ENCODE measurements at regions not wholly inside any gene's neighbourhood (a gene's known extent, or its start where the extent isn't known, plus 50 kb on each side); places are given as distances from the start of the nearest gene placed in this dataset.
A peak's percentile ranks its signal among the peaks of the same experiment; 100 is the strongest.

DNA sequence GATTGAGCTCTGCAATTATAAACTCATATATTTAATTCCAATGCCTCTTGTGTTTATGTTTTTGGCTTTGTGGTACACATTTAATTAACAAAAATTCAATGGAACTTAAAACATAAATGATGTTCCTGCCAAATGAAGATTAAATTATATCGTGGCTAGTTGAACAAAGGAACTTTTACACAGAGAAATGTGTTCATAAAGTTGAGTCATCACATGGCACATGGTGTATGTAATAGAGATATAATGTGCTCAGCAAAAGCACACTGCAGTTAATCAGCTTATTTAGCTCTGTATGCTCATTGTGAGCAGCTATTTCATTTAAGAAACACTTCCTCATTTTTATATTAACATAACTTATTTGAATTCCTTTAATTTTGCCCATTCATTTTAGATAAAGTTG, 1295.6 kb upstream of the CITED2 start:
- no peak overlapping the region for H3K4me3 Mint-ChIP-seq
- no peak for DNase-seq
- H3K27me3 Mint-ChIP-seq: no peaks in the 10 kb centered on the region
- no peak overlapping the region for H3K27ac Mint-ChIP-seq
- Histone ChIP-seq H3K4me1 (ENCODE audit: control insufficient read depth, insufficient read depth, low read length, poor library complexity, severe bottlenecking) (no peaks in the 10 kb centered on the region), H3K36me3 (ENCODE audit: control insufficient read depth, insufficient read depth, low read length) (no peaks in the 10 kb centered on the region), H3K27ac (ENCODE audit: insufficient read depth, low read length, poor library complexity, severe bottlenecking) (no peak overlapping the region), H3K9me3 (ENCODE audit: control insufficient read depth in 2 of 2, low read length in 2 of 2) (no peaks in the 10 kb centered on the region), H3K27me3 (ENCODE audit: control insufficient read depth, insufficient read depth, low read length) (no peaks in the 10 kb centered on the region), H3K4me3 (ENCODE audit: low read depth, low read length) (no peak overlapping the region)
- H3K9me3 Mint-ChIP-seq: peaks cover 0 to 2% (median 0%) of the 10 kb centered on the region in 7 donors
- H3K4me1 Mint-ChIP-seq: no peaks in the 10 kb centered on the region
- H3K36me3 Mint-ChIP-seq: no peaks in the 10 kb centered on the region
- ATAC-seq (ENCODE audit: low read depth in 2 of 2): no peak

DNA sequence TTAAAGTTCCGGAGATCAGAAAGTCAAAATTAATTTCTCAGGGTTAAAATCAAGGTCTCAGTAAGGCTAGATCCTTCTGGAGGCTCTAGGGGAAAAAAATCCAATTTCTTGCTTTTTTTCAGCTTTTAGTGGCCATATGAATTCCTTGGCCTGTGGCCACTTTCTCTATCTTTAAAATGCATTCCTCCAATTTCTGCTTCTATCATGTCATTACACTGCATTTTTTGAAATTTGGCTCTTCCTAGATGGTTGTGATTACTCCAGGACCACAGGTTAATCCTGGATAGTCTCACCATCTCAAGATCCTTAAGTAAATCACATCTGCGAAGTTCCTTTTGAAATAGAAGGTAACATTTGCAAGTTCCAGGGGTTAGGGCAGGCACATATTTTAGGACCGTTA, 1294.9 kb upstream of the CITED2 start:
- Histone ChIP-seq H3K36me3 (ENCODE audit: control insufficient read depth, insufficient read depth, low read length) (no peaks in the 10 kb centered on the region), H3K4me3 (ENCODE audit: low read depth, low read length) (no peak overlapping the region), H3K27ac (ENCODE audit: insufficient read depth, low read length, poor library complexity, severe bottlenecking) (no peak overlapping the region), H3K4me1 (ENCODE audit: control insufficient read depth, insufficient read depth, low read length, poor library complexity, severe bottlenecking) (no peaks in the 10 kb centered on the region), H3K27me3 (ENCODE audit: control insufficient read depth, insufficient read depth, low read length) (no peaks in the 10 kb centered on the region), H3K9me3 (ENCODE audit: control insufficient read depth in 2 of 2, low read length in 2 of 2) (no peaks in the 10 kb centered on the region)
- H3K36me3 Mint-ChIP-seq: no peaks in the 10 kb centered on the region
- peaks cover 0 to 2% (median 0%) of the 10 kb centered on the region in 7 donors for H3K9me3 Mint-ChIP-seq
- DNase-seq (no peak), ATAC-seq (ENCODE audit: low read depth in 2 of 2) (no peak)
- H3K4me3 Mint-ChIP-seq: no peak overlapping the region
- no peak overlapping the region for H3K27ac Mint-ChIP-seq
- no peaks in the 10 kb centered on the region for H3K4me1 Mint-ChIP-seq
- H3K27me3 Mint-ChIP-seq: no peaks in the 10 kb centered on the region

DNA sequence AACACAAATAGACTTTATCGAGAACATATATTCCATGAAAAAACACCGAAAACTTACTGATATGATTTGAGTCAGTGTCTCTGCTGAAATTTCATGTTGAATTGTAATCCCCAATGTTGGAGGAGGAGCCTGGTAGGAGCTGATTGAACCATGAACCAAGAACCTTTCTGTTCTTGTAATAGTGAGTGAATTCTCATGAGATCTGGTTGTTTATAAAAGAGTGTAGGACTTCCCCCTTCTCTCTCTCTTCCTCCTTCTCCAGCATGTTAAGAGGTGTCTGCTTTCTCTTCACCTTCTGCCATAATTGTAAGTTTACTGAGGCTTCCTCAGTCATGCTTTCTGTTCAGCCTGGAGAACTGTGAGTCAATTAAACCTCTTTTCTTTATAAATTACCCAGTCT, 1289.3 kb upstream of the CITED2 start:
- H3K4me1 Mint-ChIP-seq: no peaks in the 10 kb centered on the region
- no peaks in the 10 kb centered on the region for H3K9me3 Mint-ChIP-seq
- no peaks in the 10 kb centered on the region for H3K9me3 ChIP-seq (ENCODE audit: control insufficient read depth in 2 of 2, low read length in 2 of 2)
- no peaks in the 10 kb centered on the region for H3K27me3 ChIP-seq (ENCODE audit: control insufficient read depth, insufficient read depth, low read length)
- H3K36me3 Mint-ChIP-seq: no peaks in the 10 kb centered on the region
- no peak for DNase-seq
- H3K4me1 ChIP-seq (ENCODE audit: control insufficient read depth, insufficient read depth, low read length, poor library complexity, severe bottlenecking): no peaks in the 10 kb centered on the region
- no peak overlapping the region for H3K27ac ChIP-seq (ENCODE audit: insufficient read depth, low read length, poor library complexity, severe bottlenecking)
- H3K27me3 Mint-ChIP-seq: no peaks in the 10 kb centered on the region
- H3K36me3 ChIP-seq (ENCODE audit: control insufficient read depth, insufficient read depth, low read length): no peaks in the 10 kb centered on the region
- H3K4me3 Mint-ChIP-seq: no peak overlapping the region
- H3K27ac Mint-ChIP-seq: peak overlapping the region in 1 of 3 donors; percentile 29
- no peak overlapping the region for H3K4me3 ChIP-seq (ENCODE audit: low read depth, low read length)
- ATAC-seq (ENCODE audit: low read depth in 2 of 2): no peak

DNA sequence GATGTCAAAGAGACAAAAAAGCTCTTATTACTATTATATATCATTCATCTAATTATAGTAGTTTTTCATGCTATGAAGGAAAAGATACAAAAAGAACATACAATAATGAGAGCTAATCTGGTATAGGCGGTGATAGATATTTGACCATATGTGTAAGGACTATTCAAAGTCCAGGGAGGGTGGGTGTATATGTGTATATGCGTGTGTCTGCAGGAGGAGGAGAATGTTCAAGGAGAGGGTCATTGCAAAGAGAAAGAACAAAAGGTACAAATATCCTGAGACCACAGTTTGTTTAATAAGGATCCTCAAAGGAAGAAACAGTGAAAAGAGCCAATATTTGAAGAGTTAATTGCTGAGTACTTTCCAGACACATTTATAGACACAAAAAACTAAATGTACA, 1288.6 kb upstream of the CITED2 start:
- no peaks in the 10 kb centered on the region for H3K36me3 Mint-ChIP-seq
- no peaks in the 10 kb centered on the region for H3K27me3 Mint-ChIP-seq
- no peaks in the 10 kb centered on the region for H3K27me3 ChIP-seq (ENCODE audit: control insufficient read depth, insufficient read depth, low read length)
- DNase-seq (no peak), ATAC-seq (ENCODE audit: low read depth in 2 of 2) (no peak)
- H3K4me1 Mint-ChIP-seq: no peaks in the 10 kb centered on the region
- H3K4me1 ChIP-seq (ENCODE audit: control insufficient read depth, insufficient read depth, low read length, poor library complexity, severe bottlenecking): no peaks in the 10 kb centered on the region
- no peak overlapping the region for H3K27ac ChIP-seq (ENCODE audit: insufficient read depth, low read length, poor library complexity, severe bottlenecking)
- H3K9me3 Mint-ChIP-seq: no peaks in the 10 kb centered on the region
- no peak overlapping the region for H3K4me3 ChIP-seq (ENCODE audit: low read depth, low read length)
- H3K9me3 ChIP-seq (ENCODE audit: control insufficient read depth in 2 of 2, low read length in 2 of 2): no peaks in the 10 kb centered on the region
- H3K4me3 Mint-ChIP-seq: no peak overlapping the region
- no peak overlapping the region for H3K27ac Mint-ChIP-seq
- H3K36me3 ChIP-seq (ENCODE audit: control insufficient read depth, insufficient read depth, low read length): no peaks in the 10 kb centered on the region

GRCh38 chr6:140661691-140662090, 1287.2 kb upstream of the CITED2 start:
- ATAC-seq (ENCODE audit: low read depth in 2 of 2) (no peak), DNase-seq (no peak)
- no peak overlapping the region for H3K27ac Mint-ChIP-seq
- no peaks in the 10 kb centered on the region for H3K4me1 Mint-ChIP-seq
- Histone ChIP-seq H3K27me3 (ENCODE audit: control insufficient read depth, insufficient read depth, low read length) (no peaks in the 10 kb centered on the region), H3K36me3 (ENCODE audit: control insufficient read depth, insufficient read depth, low read length) (no peaks in the 10 kb centered on the region), H3K9me3 (ENCODE audit: control insufficient read depth in 2 of 2, low read length in 2 of 2) (no peaks in the 10 kb centered on the region), H3K4me3 (ENCODE audit: low read depth, low read length) (no peak overlapping the region), H3K27ac (ENCODE audit: insufficient read depth, low read length, poor library complexity, severe bottlenecking) (no peak overlapping the region), H3K4me1 (ENCODE audit: control insufficient read depth, insufficient read depth, low read length, poor library complexity, severe bottlenecking) (no peaks in the 10 kb centered on the region)
- no peak overlapping the region for H3K4me3 Mint-ChIP-seq
- no peaks in the 10 kb centered on the region for H3K27me3 Mint-ChIP-seq
- no peaks in the 10 kb centered on the region for H3K36me3 Mint-ChIP-seq
- no peaks in the 10 kb centered on the region for H3K9me3 Mint-ChIP-seq

GRCh38 chr6:140660295-140660694, 1285.8 kb upstream of the CITED2 start:
- no peaks in the 10 kb centered on the region for H3K9me3 Mint-ChIP-seq
- no peaks in the 10 kb centered on the region for H3K4me1 Mint-ChIP-seq

DNA sequence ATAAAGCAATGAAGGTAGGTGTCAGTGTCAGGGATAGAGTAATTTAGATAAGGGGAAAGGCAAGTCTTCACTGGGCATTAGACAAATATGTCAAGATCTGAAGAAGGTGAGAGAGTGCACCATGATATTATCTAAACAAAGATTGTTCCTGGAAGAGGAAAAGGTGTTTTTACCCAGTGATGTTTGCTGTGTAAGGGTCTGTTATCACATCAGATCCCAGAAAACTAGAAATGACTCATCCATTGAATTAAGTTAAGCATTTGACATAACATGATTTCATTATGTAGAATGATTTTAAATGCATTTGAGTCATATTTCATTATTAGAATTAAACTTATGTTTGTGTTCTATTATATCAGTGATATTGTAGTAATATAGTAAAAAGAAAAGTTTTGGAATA, 1279.5 kb upstream of the CITED2 start:
- no peaks in the 10 kb centered on the region for H3K9me3 ChIP-seq (ENCODE audit: control insufficient read depth in 2 of 2, low read length in 2 of 2)
- no peaks in the 10 kb centered on the region for H3K4me1 ChIP-seq (ENCODE audit: control insufficient read depth, insufficient read depth, low read length, poor library complexity, severe bottlenecking)
- no peaks in the 10 kb centered on the region for H3K27me3 ChIP-seq (ENCODE audit: control insufficient read depth, insufficient read depth, low read length)
- no peak for ATAC-seq (ENCODE audit: low read depth in 2 of 2)
- H3K27ac ChIP-seq (ENCODE audit: insufficient read depth, low read length, poor library complexity, severe bottlenecking): no peak overlapping the region
- Mint-ChIP-seq H3K9me3 (no peaks in the 10 kb centered on the region), H3K36me3 (no peaks in the 10 kb centered on the region), H3K4me3 (no peak overlapping the region), H3K27me3 (no peaks in the 10 kb centered on the region), H3K27ac (no peak overlapping the region), H3K4me1 (no peaks in the 10 kb centered on the region)
- no peaks in the 10 kb centered on the region for H3K36me3 ChIP-seq (ENCODE audit: control insufficient read depth, insufficient read depth, low read length)
- no peak overlapping the region for H3K4me3 ChIP-seq (ENCODE audit: low read depth, low read length)
- no peak for DNase-seq

More at GRCh38 chr6:140660295-140660694, 1285.8 kb upstream of the CITED2 start:
- no peaks in the 10 kb centered on the region for H3K36me3 Mint-ChIP-seq
- H3K27ac Mint-ChIP-seq: no peak overlapping the region
- Histone ChIP-seq H3K4me1 (ENCODE audit: control insufficient read depth, insufficient read depth, low read length, poor library complexity, severe bottlenecking) (no peaks in the 10 kb centered on the region), H3K27me3 (ENCODE audit: control insufficient read depth, insufficient read depth, low read length) (no peaks in the 10 kb centered on the region), H3K4me3 (ENCODE audit: low read depth, low read length) (no peak overlapping the region), H3K36me3 (ENCODE audit: control insufficient read depth, insufficient read depth, low read length) (no peaks in the 10 kb centered on the region), H3K27ac (ENCODE audit: insufficient read depth, low read length, poor library complexity, severe bottlenecking) (no peak overlapping the region), H3K9me3 (ENCODE audit: control insufficient read depth in 2 of 2, low read length in 2 of 2) (no peaks in the 10 kb centered on the region)
- DNase-seq (no peak), ATAC-seq (ENCODE audit: low read depth in 2 of 2) (no peak)
- no peaks in the 10 kb centered on the region for H3K27me3 Mint-ChIP-seq
- H3K4me3 Mint-ChIP-seq: no peak overlapping the region

- H3K27ac ChIP-seq (ENCODE audit: insufficient read depth, low read length, poor library complexity, severe bottlenecking): no peak overlapping the region
- peaks cover 0 to 2% (median 0%) of the 10 kb centered on the region in 7 donors for H3K9me3 Mint-ChIP-seq
- no peaks in the 10 kb centered on the region for H3K27me3 Mint-ChIP-seq
- no peak overlapping the region for H3K27ac Mint-ChIP-seq
- no peaks in the 10 kb centered on the region for H3K36me3 Mint-ChIP-seq
- no peaks in the 10 kb centered on the region for H3K36me3 ChIP-seq (ENCODE audit: control insufficient read depth, insufficient read depth, low read length)
- DNase-seq (no peak), ATAC-seq (ENCODE audit: low read depth in 2 of 2) (no peak)
- H3K9me3 ChIP-seq (ENCODE audit: control insufficient read depth in 2 of 2, low read length in 2 of 2): no peaks in the 10 kb centered on the region
- H3K4me1 Mint-ChIP-seq: no peaks in the 10 kb centered on the region
- no peaks in the 10 kb centered on the region for H3K27me3 ChIP-seq (ENCODE audit: control insufficient read depth, insufficient read depth, low read length)
- H3K4me3 Mint-ChIP-seq: no peak overlapping the region
- H3K4me1 ChIP-seq (ENCODE audit: control insufficient read depth, insufficient read depth, low read length, poor library complexity, severe bottlenecking): no peaks in the 10 kb centered on the region
- H3K4me3 ChIP-seq (ENCODE audit: low read depth, low read length): no peak overlapping the region
These were observed 1279.1 kb upstream of the CITED2 start for GRCh38 chr6:140653506-140653905.

Measured in CD4-positive, CD25-positive, alpha-beta regulatory T cell (primary cell).